Stimulated activated CD4-positive, alpha-beta T cell treated with anti-CD3 and anti-CD28 coated beads, Interleukin-4, amount 100 ng/mL, for 48 hours (primary cell): ENCODE measurements at regions not wholly inside any gene's neighbourhood (a gene's known extent, or its start where the extent isn't known, plus 50 kb on each side); places are given as distances from the start of the nearest gene placed in this dataset.
"Not testable (repeated sequence)": the region's sequence is repeated elsewhere in the genome, so short reads cannot be mapped to it uniquely, and the experiment has no call there.

Source experiments
- DNase-seq, 2 donors: peaks; one replicate each; pipeline ENCODE4 v3.0.0-alpha.2; 2020; ENCODE audit warnings: low read depth in 2 of 2

- no peak for DNase-seq
These were observed 488.8 kb upstream of the RAB6C start for GRCh38 chr2:129490641-129491040.

GRCh38 chr2:129491308-129491707 lies 488.2 kb upstream of the RAB6C start:
- no peak for DNase-seq

GRCh38 chr2:129492548-129492947 lies 486.9 kb upstream of the RAB6C start:
- no peak for DNase-seq

GRCh38 chr2:129499747-129500146 lies 479.7 kb upstream of the RAB6C start:
- no peak for DNase-seq

GRCh38 chr2:129502781-129503180 lies 476.7 kb upstream of the RAB6C start:
- DNase-seq, result no peak

GRCh38 chr2:129504646-129505045 lies 474.8 kb upstream of the RAB6C start:
- no peak for DNase-seq

- no peak for DNase-seq
These were observed 460.5 kb upstream of the RAB6C start for GRCh38 chr2:129518937-129519336.

- DNase-seq, result not testable (repeated sequence)
These were observed 447.3 kb upstream of the RAB6C start for GRCh38 chr2:129532158-129532557.

GRCh38 chr2:129548880-129549279 lies 430.6 kb upstream of the RAB6C start:
- DNase-seq, result no peak

- DNase-seq, result no peak
These were observed 428.9 kb upstream of the RAB6C start for GRCh38 chr2:129550536-129550935.

GRCh38 chr2:129554373-129554772 lies 425.1 kb upstream of the RAB6C start:
- no peak for DNase-seq

- DNase-seq, result no peak
These were observed 420.4 kb upstream of the RAB6C start for GRCh38 chr2:129559101-129559500.

- DNase-seq, result no peak
These were observed 413.8 kb upstream of the RAB6C start for GRCh38 chr2:129565551-129566109.

- not testable (repeated sequence) for DNase-seq
These were observed 408.7 kb upstream of the RAB6C start for GRCh38 chr2:129570812-129571211.

- no peak for DNase-seq
These were observed 404.0 kb upstream of the RAB6C start for GRCh38 chr2:129575431-129575830.

GRCh38 chr2:129575880-129576279 lies 403.6 kb upstream of the RAB6C start:
- DNase-seq, result no peak

GRCh38 chr2:129580001-129580400 lies 399.5 kb upstream of the RAB6C start:
- DNase-seq, result no peak

GRCh38 chr2:129585760-129586159 lies 393.7 kb upstream of the RAB6C start:
- DNase-seq, result no peak

- no peak for DNase-seq
These were observed 391.9 kb upstream of the RAB6C start for GRCh38 chr2:129587426-129588064.

- no peak for DNase-seq
These were observed 374.9 kb upstream of the RAB6C start for GRCh38 chr2:129604560-129604959.

- no peak for DNase-seq
These were observed 373.8 kb upstream of the RAB6C start for GRCh38 chr2:129605646-129606045.

GRCh38 chr2:129606496-129607270 lies 372.8 kb upstream of the RAB6C start:
- DNase-seq, result no peak

- no peak for DNase-seq
These were observed 370.2 kb upstream of the RAB6C start for GRCh38 chr2:129609224-129609623.
